ENCODE measurements at regions not wholly inside any gene's neighbourhood (a gene's known extent, or its start where the extent isn't known, plus 50 kb on each side); places are given as distances from the start of the nearest gene placed in this dataset.
"Not testable (repeated sequence)": the region's sequence is repeated elsewhere in the genome, so short reads cannot be mapped to it uniquely, and the experiment has no call there.

- not testable (repeated sequence) for TF ChIP-seq POLR2AphosphoS5, POLR2A (IDR thresholded peaks at IDR 0.05; ENCODE audit: low read depth, low read length)
Measured at GRCh38 chr4:9659678-9660077, 121.8 kb upstream of the DRD5 start.

All from GM12892 (cell line).